C4-2B (cell line): ENCODE measurements at regions not wholly inside any gene's neighbourhood (a gene's known extent, or its start where the extent isn't known, plus 50 kb on each side); places are given as distances from the start of the nearest gene placed in this dataset.

Experiments
- H3K27ac ChIP-seq: fragments of 450-650 bp; 2 replicates; pipeline ENCODE4 v1.5.1; 2017
- ZFX ChIP-seq: fragments of 450-650 bp; IDR thresholded peaks from 2 replicates; pipeline ENCODE4 v1.6.1; 2017
- TF ChIP-seq, protein P1 (sequence below): fragments of 450-650 bp; conservative IDR thresholded peaks from 2 replicates; pipeline ENCODE4 v1.5.1; 2017; ENCODE audit warnings: mild to moderate bottlenecking

DNA sequence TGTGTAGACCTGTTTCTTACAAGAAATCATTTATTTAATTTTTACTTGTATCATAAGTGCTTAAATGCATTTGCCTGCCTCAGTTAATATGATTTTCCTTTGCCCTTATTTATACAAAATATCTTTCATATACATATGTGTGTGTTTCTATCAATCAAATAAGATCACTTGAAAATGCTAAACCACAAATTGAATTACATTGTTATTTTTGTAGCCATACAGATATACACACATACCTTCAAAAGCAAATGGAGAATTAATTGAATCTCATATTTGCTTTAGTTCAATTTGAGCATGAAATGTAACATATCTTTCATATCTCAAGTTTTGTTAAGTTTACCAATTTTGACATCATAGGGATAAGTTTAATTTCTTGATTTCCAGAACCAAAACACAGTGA is 755.8 kb upstream of the PIK3C3 start:
- no peak overlapping the region for H3K27ac ChIP-seq
- no peak for TF ChIP-seq ZFX

DNA sequence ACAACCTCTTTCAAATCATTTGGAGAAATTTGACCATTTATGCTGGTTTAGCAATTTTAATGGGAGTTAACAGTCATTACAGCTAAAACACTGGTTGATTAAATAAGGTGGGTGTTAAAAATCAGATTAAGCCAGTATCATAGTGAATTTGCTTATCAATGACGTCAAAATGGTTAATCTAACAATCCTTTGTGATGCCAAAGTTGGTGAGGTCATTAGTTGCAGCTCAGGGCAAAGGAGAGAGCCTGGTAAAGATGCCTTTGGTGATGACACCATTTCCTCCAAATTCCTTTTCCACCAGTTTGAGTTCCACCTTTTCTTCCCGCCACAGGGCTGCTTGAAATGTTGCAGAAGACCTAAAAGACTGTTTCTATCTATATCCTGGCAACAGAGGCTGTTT is 757.1 kb upstream of the PIK3C3 start:
- no peak overlapping the region for H3K27ac ChIP-seq
- TF ChIP-seq, protein P1, sequence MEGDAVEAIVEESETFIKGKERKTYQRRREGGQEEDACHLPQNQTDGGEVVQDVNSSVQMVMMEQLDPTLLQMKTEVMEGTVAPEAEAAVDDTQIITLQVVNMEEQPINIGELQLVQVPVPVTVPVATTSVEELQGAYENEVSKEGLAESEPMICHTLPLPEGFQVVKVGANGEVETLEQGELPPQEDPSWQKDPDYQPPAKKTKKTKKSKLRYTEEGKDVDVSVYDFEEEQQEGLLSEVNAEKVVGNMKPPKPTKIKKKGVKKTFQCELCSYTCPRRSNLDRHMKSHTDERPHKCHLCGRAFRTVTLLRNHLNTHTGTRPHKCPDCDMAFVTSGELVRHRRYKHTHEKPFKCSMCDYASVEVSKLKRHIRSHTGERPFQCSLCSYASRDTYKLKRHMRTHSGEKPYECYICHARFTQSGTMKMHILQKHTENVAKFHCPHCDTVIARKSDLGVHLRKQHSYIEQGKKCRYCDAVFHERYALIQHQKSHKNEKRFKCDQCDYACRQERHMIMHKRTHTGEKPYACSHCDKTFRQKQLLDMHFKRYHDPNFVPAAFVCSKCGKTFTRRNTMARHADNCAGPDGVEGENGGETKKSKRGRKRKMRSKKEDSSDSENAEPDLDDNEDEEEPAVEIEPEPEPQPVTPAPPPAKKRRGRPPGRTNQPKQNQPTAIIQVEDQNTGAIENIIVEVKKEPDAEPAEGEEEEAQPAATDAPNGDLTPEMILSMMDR: no peak
- TF ChIP-seq ZFX: no peak

DNA sequence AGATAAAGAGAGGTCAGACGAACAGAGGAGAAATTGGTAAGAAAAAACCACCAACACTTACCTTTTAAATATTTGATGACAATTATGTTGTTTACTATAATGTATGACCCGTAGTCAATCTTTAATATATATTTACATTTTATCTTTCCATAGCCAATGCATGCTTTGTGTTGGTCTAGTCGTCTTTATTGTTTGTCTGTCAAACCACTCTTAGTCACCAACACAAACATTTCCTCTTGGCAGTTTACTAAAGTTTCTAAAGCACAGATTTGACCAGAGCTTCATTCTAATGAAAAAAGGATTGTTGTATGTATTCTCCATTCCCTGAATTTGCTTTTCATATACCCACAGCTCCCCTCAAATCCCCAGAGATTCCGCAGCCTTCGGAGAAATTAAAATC is 784.7 kb upstream of the PIK3C3 start:
- TF ChIP-seq ZFX: no peak
- no peak overlapping the region for H3K27ac ChIP-seq

DNA sequence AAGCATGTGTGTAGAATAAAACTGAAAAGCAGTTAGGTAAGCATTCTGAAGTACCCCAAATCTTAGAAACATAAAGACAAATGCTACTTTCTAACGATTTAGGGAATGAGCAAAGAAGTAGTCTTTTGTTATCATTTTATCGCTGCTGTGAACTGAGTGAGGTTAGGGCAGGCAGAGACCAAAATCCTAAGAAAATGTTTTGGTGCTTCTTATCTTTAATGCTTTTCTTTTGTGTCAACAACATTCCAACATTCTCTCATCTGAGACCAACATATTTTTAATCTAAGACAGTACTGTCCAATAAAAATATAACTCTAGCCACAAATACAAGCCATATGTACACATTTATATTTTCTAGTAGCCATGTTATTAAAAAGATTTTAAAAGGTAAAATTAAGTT is 789.4 kb upstream of the PIK3C3 start:
- no peak overlapping the region for H3K27ac ChIP-seq
- TF ChIP-seq ZFX: no peak
- TF ChIP-seq, protein P1: no peak

DNA sequence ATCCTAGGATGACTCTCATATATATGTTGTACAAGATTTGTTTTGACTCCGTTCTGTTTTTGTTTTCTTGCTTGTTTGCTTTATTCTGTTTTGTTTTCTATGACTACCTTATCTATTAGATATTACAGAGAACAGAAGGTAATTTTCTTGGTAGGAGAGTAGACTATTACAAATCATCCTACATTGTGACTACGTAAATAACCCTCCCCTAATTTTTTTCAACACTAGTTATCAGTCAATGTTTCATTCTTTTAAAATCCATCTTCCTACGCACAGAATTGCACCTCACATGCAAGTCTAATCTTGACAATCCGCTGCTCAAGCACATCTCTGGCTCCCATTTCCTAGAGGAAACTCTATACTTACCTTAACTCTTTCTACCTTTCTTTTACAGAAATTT is 792.3 kb upstream of the PIK3C3 start:
- TF ChIP-seq ZFX: no peak
- TF ChIP-seq, protein P1: no peak
- no peak overlapping the region for H3K27ac ChIP-seq

DNA sequence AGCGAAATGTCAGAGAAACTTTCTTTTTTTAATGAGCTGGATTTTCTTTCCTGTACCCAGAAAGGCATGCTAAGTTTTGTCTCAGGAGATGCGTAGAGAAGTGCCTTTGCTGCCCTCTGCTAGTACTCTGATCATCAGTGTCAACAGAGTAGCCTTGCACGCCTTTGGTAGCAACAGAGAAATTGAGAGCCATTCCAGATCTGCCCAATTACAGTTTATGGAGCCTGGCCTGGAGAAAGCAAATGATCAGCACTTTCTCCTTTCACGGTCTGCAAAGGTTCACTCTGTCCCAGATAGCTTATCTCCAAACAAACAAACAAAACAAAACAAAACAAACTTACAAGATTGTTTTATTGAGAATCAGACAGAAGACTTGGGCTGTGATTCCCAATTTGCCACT is 792.8 kb upstream of the PIK3C3 start:
- no peak overlapping the region for H3K27ac ChIP-seq
- no peak for TF ChIP-seq ZFX
- TF ChIP-seq, protein P1: peak; percentile 6

DNA sequence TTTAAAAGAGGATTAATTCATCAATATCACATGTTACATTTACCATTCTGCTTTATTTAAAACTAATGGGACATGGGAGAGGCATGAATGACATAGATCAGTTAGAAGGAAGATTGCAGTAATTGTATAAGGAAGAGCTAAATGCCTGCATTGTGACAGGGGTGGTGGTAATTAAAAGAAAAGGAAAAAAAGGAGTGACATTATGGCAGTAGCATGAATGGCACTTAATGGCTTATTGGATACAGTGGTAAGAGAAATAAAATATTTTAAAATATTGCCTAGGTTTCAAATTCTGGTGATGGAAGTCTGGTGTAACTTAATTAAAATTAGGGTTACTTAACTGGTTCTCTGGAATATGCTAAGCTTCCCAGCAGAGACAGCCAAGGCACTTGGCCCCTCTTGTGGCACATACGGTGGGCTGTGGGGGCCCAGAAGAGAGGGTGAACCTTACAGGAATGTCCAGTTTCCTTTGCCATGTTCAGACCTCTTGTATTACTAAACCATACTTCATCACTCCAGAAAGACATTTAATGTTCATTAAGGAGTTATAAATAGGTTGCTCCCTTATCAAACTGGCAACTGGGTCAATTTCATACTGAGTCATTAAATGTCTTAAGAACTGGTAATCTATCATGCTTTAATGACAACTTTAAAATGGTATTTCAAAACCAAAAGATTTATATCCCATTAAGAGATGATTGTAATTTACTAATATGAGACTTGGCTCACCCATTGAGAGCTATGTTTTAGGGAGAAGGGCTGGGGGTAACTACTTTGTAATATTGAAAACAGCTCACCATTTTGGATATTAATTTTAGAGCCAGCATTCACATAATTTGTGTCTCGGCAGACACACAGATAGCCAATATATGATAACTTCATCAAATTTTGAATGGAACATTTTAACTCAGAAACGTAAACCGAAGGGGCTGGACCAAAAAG is 798.9 kb upstream of the PIK3C3 start:
- TF ChIP-seq ZFX: no peak
- TF ChIP-seq, protein P1: no peak
- H3K27ac ChIP-seq: no peak overlapping the region

DNA sequence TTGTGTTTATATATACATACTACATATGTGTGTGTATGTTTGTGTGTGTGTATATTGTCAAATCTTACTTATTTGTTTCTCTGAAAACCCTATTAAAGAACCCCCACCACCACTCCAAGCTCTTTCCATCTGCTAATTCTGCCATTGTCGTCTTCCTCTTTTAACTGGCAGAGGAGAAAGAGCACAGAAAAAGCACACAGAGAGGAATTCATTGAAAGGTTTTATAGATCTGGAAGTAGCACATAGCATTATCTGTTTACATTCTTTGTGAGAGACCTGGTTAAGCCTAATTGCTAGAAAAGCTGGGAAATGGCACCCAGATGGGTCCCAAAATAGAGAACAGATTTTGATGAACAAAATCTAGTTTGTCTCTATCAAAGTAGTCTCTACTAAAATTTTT is 800.0 kb upstream of the PIK3C3 start:
- no peak overlapping the region for H3K27ac ChIP-seq
- TF ChIP-seq, protein P1: no peak
- TF ChIP-seq ZFX: no peak
